ENCODE measurements at regions not wholly inside any gene's neighbourhood (a gene's known extent, or its start where the extent isn't known, plus 50 kb on each side); places are given as distances from the start of the nearest gene placed in this dataset.

GRCh38 chr13:63305641-63306133 is 1890.0 kb upstream of the PCDH20 start:
- no peak for TF ChIP-seq CTCF (IDR thresholded peaks at IDR 0.05; ENCODE audit: low read depth, low read length)
- no peaks in the 10 kb centered on the region for H3K27me3 ChIP-seq
- no peak overlapping the region for H3K4me3 ChIP-seq
- H3K4me1 ChIP-seq (ENCODE audit: low read depth), result no peaks in the 10 kb centered on the region
- no peaks in the 10 kb centered on the region for H3K36me3 ChIP-seq
- no peaks in the 10 kb centered on the region for H3K9me3 ChIP-seq (ENCODE audit: low read depth)
- DNase-seq (ENCODE audit: low read depth in 1 of 2, low spot score in 1 of 2), result no peak
- no peak overlapping the region for H3K27ac ChIP-seq

- TF ChIP-seq CTCF (IDR thresholded peaks at IDR 0.05; ENCODE audit: low read depth, low read length), result no peak
- no peaks in the 10 kb centered on the region for H3K9me3 ChIP-seq (ENCODE audit: low read depth)
- no peak for DNase-seq (ENCODE audit: low read depth in 1 of 2, low spot score in 1 of 2)
- no peaks in the 10 kb centered on the region for H3K36me3 ChIP-seq
- H3K4me3 ChIP-seq, result no peak overlapping the region
- H3K27me3 ChIP-seq, result no peaks in the 10 kb centered on the region
- no peak overlapping the region for H3K27ac ChIP-seq
- no peaks in the 10 kb centered on the region for H3K4me1 ChIP-seq (ENCODE audit: low read depth)
Measured at GRCh38 chr13:63304497-63304896, 1888.8 kb upstream of the PCDH20 start.

- Histone ChIP-seq H3K4me3 (no peak overlapping the region), H3K27ac (no peak overlapping the region), H3K9me3 (ENCODE audit: low read depth) (no peaks in the 10 kb centered on the region), H3K4me1 (ENCODE audit: low read depth) (no peaks in the 10 kb centered on the region), H3K27me3 (no peaks in the 10 kb centered on the region), H3K36me3 (no peaks in the 10 kb centered on the region)
- DNase-seq (ENCODE audit: low read depth in 1 of 2, low spot score in 1 of 2), result no peak
- no peak for TF ChIP-seq CTCF (IDR thresholded peaks at IDR 0.05; ENCODE audit: low read depth, low read length)
Measured at GRCh38 chr13:63299866-63300394, 1884.3 kb upstream of the PCDH20 start.

- no peaks in the 10 kb centered on the region for H3K9me3 ChIP-seq (ENCODE audit: low read depth)
- no peaks in the 10 kb centered on the region for H3K4me1 ChIP-seq (ENCODE audit: low read depth)
- H3K27me3 ChIP-seq, result no peaks in the 10 kb centered on the region
- H3K27ac ChIP-seq, result no peak overlapping the region
- H3K36me3 ChIP-seq, result no peaks in the 10 kb centered on the region
- TF ChIP-seq CTCF (IDR thresholded peaks at IDR 0.05; ENCODE audit: low read depth, low read length), result no peak
- no peak for DNase-seq (ENCODE audit: low read depth in 1 of 2, low spot score in 1 of 2)
- no peak overlapping the region for H3K4me3 ChIP-seq
Measured at GRCh38 chr13:63297163-63297562, 1881.5 kb upstream of the PCDH20 start.

- Histone ChIP-seq H3K36me3 (no peaks in the 10 kb centered on the region), H3K4me3 (no peak overlapping the region), H3K4me1 (ENCODE audit: low read depth) (no peaks in the 10 kb centered on the region), H3K27me3 (no peaks in the 10 kb centered on the region), H3K27ac (no peak overlapping the region), H3K9me3 (ENCODE audit: low read depth) (no peaks in the 10 kb centered on the region)
- DNase-seq (ENCODE audit: low read depth in 1 of 2, low spot score in 1 of 2), result no peak
- no peak for TF ChIP-seq CTCF (IDR thresholded peaks at IDR 0.05; ENCODE audit: low read depth, low read length)
Measured at GRCh38 chr13:63291701-63292100, 1876.1 kb upstream of the PCDH20 start.

- Histone ChIP-seq H3K36me3 (no peaks in the 10 kb centered on the region), H3K9me3 (ENCODE audit: low read depth) (no peaks in the 10 kb centered on the region), H3K4me3 (no peak overlapping the region), H3K4me1 (ENCODE audit: low read depth) (no peaks in the 10 kb centered on the region), H3K27me3 (no peaks in the 10 kb centered on the region), H3K27ac (no peak overlapping the region)
- no peak for DNase-seq (ENCODE audit: low read depth in 1 of 2, low spot score in 1 of 2)
- no peak for TF ChIP-seq CTCF (IDR thresholded peaks at IDR 0.05; ENCODE audit: low read depth, low read length)
Measured at GRCh38 chr13:63288576-63288975, 1872.9 kb upstream of the PCDH20 start.
